T-helper 2 cell (primary cell): ENCODE measurements at regions not wholly inside any gene's neighbourhood (a gene's known extent, or its start where the extent isn't known, plus 50 kb on each side); places are given as distances from the start of the nearest gene placed in this dataset.
"Not testable (repeated sequence)": the region's sequence is repeated elsewhere in the genome, so short reads cannot be mapped to it uniquely, and the experiment has no call there.

ENCODE experiments used
- DNase-seq, 5 experiments: peaks; one replicate each; pipeline versions ENCODE4 v3.0.0 to v3.0.0-alpha.2; 2012 to 2022

- no peak for DNase-seq
These were observed 89.7 kb upstream of the SH3BP4 start for GRCh38 chr2:234861841-234862735.

DNA sequence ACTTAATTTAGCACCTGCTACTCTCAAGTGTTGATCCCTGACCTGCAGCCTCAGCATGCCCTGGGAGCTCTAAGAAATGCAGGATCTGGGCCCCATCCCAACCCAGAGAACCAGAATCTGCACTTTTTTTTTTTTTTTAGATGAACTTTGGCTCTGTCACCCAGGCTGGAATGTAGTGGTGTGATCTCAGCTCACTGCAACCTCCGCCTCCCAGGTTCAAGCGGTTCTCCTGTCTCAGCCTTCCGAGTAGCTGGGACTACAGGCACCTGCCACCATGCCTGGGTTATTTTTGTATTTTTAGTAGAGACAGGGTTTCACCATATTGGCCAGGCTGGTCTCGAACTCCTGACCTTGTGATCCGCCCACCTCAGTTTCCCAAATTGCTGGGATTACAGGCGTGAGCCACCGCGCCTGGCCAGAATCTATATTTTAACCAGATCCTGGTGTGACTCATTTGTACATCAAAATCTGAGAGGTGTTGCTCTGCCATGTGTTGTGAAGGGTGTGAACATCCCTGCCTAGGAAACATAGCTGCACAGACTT lies 92.4 kb upstream of the SH3BP4 start:
- DNase-seq, result not testable (repeated sequence)

DNA sequence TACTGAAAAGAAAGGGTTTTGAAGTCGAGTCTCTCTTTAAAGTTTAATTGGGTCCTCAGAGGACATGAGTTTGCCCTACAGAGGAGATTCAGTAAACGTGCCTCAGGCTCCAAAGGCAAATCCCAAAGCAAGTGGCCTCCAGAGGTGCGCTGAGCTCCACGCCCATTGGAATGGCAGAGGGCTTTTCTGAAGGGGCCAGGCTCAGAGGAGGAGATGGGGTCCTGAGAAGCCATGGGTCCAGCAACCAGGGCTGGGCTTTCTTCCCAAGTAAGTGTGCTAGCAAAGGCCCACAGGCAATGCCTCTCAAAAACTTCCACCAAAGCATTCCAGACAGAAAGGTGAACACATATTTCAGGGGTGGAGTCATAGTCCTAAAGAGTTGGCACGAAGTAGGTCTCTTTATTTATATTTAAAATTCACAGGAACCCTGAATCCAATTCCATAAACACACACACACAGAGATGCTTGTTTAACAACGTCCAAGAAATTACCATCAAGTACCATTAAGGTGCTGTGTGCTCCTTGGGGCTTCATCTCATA lies 93.0 kb upstream of the SH3BP4 start:
- no peak for DNase-seq

DNA sequence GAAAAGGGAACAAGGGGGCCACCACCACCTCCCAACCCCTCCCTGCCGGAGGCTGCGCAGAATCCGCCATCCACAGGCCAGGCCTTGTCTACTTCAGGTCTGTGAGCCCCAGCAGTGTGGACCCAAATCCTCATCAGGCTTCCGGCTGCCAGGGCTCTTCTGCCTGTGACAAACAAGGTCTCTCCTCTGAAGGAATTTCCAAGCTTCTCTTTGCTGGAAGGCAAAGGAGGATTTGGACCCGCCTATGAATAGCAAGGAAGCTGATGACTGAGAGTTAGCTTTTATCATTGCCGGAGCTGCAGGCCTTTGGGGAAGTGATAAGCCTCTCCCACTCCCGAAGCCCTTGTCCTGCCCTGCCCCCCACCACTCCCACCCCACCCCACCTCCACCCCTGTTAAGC lies 93.7 kb upstream of the SH3BP4 start:
- no peak for DNase-seq

- DNase-seq, result no peak
These were observed 98.1 kb upstream of the SH3BP4 start for GRCh38 chr2:234853729-234854128.

DNA sequence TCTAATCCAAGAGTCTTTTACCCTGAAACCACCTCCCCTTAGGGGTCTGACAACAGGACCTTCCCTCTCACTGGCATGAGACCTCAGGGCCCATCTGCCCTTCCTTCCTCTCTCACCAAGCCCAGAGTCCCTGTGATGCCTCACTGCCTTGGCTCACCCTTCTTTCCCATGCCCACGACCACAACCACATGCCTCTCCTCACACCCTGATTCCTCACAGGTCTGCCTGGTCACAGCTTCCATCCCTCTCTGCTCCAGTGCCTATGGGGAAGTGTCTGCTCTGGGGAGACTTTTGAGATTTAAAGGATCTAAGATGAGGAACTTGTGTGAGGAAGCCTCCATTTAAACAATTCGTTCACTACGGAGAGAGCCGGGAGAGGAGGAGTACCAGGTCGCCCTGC lies 98.9 kb upstream of the SH3BP4 start:
- no peak for DNase-seq

DNA sequence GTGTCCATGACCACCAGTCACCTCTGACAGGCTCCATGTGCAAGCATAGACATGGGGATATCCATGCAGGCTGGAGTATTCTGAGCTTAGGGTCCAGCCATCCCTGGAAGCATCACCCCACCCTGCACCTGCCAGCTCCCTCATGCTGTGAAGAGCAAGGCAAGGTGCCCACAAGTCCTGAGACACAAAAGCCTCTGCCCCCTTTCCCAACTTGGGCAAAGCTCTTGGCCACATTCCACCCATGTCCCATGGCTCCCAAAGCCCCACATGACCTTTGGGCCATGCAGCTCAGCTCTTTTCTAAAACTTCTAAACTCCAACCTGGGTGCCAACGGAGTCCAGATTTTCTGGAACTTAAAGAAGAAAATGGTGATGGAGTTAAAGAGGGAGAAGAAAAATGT lies 99.8 kb upstream of the SH3BP4 start:
- no peak for DNase-seq

DNA sequence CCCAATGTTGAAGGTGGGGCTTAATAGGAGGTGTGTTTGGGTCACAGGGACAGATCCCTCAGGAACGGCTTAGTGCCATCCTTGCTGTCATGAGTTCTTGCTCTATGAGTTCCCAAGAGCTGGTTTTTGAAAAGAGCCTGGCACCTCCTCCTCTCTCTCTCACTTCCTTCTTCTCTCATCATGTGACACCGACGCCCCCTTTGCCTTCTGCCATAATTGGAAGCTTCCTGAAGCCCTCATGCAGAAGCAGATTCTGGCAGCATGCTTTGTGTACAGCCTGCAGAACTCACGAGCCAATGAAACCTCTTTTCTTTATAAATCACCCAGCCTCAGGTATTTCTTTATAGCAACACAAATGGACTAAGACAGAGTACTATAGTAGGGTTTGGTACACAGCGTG lies 100.4 kb upstream of the SH3BP4 start:
- DNase-seq, result no peak

DNA sequence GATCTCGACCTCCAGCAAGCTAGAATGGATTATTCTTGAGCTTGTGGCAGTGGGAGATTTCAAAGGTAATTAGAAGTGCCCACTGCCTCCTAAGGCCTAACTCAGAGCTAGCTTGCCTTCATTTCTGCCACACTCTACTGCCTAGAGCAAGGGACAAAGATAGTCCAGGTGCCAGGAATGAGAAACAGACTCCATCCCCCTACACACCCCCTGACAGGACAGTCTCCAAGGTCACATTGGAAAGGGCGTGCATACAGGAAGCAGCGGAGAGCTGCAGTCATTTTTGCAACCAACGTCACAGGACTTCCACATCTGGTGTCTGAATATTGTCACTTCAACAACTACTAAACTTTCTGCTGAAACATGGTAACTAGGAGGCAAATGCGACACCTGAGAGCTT lies 101.0 kb upstream of the SH3BP4 start:
- DNase-seq, result no peak

DNA sequence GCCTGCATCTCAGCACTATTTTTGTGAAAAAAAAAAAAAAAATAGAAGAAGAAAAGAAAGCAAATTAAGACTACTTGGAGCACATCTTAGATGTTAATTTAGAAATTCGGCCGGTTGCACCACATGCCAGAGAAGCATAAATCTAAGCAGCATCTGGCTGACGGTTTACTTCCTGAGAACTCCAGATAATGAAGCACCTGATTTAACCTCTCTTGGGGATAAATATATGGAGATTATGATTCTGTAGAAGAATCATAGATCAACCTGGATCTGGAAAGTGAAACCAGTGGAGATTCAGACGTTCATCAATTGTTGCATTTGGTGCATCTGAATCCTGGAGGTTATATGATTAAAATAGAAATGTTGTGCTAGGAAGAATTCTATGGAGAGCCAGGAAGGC lies 102.1 kb upstream of the SH3BP4 start:
- no peak for DNase-seq

GRCh38 chr2:234848578-234848977 lies 103.2 kb upstream of the SH3BP4 start:
- no peak for DNase-seq

DNA sequence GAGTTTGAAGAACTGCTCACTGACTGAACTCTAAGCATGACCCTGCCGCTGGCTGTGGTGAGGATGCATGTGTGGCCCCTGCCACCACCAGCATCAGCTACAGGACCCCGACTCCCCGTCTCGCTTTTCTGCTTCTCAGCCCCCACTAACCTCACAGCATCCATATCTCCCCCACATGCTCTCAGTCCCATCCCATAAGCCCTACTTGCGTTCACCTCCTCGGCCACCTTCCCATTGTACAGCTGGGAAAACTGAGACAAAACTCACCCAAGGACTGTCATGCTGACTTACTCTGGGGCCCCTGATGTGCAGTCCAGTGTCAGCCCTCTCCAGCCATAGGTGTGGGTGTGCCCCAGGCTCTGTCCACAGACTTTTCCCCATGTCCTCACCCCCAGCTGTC lies 104.2 kb upstream of the SH3BP4 start:
- DNase-seq, result no peak

GRCh38 chr2:234847364-234847635 lies 104.5 kb upstream of the SH3BP4 start:
- DNase-seq, result no peak

DNA sequence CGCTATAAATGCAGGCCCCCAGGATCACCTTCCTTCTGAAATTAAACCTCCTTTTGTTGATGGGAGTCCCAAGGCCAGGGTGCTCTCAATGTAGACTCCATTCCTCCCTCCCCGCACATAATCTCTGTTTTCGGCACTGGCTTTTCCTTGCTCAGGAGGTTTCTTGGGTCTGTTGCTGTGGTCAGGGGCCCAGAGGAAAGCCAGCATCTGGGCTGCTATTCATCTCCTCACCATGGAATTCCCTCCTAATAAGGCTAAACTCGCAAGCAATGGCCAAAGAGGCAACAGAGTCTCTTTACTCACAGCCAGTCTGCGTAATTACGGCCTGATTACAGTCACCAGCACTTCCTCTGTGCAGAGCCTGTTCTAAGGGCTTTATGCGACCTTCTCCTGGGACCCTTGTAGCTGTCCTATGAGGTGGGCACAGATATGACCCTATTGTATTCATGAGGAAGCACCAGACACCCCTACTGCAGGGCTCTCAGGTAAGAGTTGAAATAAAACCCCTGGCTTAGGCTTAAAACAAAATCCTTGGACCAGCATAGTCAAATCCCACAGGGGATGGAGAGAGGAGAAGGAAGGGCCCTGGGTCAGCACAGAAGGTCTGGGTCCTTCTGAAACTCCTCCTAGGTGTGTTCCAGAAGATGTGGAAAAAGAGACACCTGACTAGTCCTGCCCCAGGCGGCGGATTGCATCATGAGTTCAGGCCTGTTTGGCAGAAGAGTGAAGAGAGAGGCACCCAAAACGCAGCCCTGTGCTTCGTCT lies 105.0 kb upstream of the SH3BP4 start:
- no peak for DNase-seq

DNA sequence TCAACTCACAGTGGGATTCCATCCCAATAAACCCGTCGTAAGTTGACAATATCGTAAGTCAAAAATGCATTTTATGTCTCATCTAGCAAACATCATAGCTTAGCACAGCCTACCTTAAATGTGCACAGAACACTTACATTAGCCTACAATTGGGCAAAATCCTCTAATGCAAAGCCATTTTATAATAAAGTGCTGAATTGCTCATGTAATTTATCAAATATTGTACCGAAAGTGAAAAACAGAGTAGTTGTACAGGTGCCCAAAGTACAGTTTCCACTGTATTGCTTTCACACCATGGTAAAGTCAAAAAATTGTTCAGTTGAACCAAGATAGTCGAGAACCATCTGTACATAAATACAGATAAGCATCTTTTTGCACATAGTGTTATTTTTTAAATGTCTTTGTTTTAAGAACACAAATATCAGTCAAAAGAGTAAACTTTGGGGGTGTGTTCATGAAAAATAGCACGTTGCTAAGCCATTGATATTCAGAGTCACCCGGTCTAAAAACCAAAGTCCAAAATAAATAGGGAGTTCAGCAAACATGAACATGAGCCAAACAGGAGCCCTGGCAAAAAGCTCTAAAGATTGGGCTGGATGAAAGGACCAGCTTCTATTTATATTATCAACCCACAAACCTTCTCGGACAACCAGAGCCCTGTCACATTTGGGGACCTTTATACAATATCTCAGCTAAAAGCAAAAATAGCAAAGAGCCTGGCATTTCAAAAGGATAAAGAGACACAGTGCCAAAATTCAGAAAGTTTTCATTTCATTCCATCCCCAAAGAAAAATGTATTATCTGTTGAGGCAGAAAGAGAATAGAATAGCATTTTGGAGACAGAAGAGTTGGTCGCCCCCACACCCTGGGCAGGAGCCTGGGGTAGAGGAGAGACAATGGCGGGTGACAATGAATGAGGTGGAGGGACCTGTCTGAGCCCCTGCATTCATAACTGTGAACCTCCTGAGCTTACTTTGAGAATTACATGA lies 105.9 kb upstream of the SH3BP4 start:
- no peak for DNase-seq

DNA sequence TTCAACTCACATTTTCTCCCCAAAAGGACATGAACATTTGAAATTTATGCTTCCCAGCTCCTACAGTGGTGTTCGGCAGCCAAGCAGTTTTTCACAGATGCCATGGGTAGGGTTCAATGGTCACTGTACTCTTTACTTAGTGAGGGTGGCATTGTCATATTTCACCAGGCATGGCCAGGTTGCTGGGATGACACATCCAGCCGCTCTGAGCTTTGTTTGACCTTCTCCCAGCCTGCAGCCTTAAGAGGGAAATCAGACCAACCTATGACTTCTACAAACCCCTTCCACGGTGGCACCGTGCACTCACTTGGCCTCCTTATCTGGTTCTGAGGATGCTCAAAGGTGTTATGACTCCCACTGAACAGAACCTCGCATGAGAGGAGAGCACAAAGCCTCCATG lies 108.4 kb upstream of the SH3BP4 start:
- DNase-seq, result no peak

DNA sequence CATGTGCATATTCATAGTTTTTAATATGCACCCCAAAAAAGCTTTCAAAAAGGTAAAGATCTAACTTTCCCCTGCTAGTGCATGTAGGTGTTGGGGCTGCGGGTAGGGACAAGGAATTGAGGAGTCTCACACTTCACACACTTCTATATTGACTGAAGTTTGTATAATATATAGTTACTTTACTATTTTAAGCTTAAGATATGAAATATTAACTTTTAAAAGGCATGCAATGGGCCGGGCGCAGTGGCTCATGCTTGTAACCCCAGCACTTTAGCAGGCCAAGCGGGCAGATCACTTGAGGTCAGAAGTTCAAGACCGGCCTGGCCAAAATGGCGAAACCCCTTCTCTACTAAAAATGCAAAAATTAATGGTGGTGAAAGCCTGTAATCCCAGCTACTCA lies 109.1 kb upstream of the SH3BP4 start:
- DNase-seq, result no peak

DNA sequence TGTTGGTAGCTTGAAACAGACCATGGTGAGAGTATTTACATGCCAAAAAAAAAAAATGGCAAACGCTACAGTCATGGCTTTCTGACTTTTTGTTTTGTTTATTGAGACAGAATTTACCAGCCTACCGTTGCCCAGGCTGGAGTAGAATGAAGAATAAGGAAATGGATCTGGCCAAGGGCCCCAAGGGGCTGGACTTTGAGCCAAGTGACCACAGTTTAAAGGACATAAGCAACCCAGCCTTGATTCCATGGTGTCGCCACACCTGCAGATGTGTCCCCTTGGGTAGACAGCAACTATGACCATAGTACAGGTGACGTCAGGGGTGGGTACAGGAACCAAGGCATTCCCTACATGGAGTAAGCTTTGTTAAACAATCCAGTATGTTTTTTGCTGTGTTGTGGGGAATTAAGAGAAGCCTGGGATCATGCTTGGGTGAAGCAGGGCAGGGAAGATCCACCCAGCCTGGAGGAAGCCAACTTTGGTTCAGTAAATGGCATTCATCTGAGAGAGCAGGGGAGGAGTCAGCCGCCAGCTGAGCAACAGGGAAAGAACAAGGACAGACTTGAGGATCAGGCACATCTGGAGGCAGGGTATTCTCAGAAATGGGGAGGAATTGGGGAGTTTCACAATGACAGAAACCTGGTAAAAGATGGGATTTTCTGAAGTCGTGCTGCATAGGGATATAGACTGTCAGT lies 110.3 kb upstream of the SH3BP4 start:
- DNase-seq, result no peak

DNA sequence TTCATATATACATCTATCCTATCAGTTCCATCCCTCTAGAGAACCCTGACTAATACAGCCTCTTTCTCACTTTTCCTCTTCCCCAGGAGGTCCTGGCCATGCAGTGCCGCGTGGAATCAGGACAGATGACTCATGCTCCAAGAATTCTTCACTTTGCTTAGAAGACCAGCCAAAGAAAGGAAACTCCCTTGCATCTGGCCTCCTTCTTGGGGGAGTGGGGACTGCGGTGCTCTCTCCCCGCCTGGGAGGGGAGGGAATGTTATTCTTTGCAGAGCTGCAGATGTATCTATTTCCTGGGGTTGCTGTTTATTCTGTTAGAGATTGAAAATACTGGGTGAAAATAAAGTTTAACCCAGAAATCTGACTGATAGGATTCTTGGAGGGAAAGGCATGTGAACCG lies 111.5 kb upstream of the SH3BP4 start:
- DNase-seq, result no peak

DNA sequence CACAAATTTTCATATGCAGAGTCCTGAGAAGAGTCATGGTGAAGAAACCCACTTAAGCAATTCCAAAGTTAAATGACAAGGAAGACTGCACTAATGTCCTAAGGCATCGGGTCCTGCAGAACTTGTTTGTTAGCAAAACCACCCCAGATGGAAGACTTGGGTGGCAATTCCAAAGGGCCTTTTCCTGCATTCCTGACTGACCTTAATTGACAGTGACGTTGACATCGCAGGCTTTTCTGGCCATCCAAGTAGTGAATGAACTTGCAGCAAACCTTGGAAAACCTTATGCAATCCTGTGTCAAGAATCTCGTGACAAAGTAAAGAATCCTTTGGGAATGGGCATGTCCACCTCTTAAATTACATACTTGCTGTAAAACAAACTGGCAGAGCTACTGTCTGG lies 112.5 kb upstream of the SH3BP4 start:
- no peak for DNase-seq

GRCh38 chr2:234836271-234836670 lies 115.5 kb upstream of the SH3BP4 start:
- DNase-seq, result no peak

DNA sequence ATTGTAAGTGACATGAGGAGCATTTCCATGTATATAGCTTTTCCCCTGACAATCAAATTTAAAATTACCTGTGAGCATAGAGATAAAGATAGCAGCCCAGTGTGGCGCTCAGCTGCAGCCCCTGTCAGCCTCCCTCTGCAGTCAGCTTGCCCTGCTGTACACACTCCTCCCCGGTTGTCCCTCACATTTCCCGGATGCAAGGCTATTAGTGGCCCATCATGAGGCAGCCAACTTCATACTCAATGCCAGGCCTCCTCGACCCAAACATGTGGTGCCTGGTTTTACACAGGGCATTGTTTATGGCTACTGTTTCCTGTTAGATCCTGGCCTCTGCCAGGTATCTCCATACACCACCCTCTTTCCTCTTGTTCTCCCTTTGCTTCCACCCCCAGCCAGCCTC lies 116.1 kb upstream of the SH3BP4 start:
- no peak for DNase-seq
